MM.1S (cell line): ENCODE measurements at regions not wholly inside any gene's neighbourhood (a gene's known extent, or its start where the extent isn't known, plus 50 kb on each side); places are given as distances from the start of the nearest gene placed in this dataset.

Source experiments
- DNase-seq: peaks from one replicate; pipeline ENCODE4 v3.0.0-alpha.2; 2015
- H2AFZ ChIP-seq: fragments of 300-600 bp; sonication (generic); 2 replicates; pipeline ENCODE4 v1.6.0; 2016; ENCODE audit warnings: antibody characterized with exemption, low read length
- H3F3A ChIP-seq: fragments of 300-600 bp; sonication (generic); 2 replicates; pipeline ENCODE4 v1.6.1; 2016; ENCODE audit warnings: mild to moderate bottlenecking, antibody characterized with exemption, low read length, moderate library complexity, mixed read lengths; ENCODE audit not compliant: insufficient read depth
- H3K27ac ChIP-seq: fragments of 300-600 bp; sonication (generic); 2 replicates; pipeline ENCODE4 v1.5.1; 2016; ENCODE audit warnings: mild to moderate bottlenecking, low read length
- H3K27me3 ChIP-seq: fragments of 300-600 bp; sonication (generic); replicated peaks from 2 replicates; pipeline ENCODE4 v1.6.0; 2016; ENCODE audit warnings: low read length; ENCODE audit not compliant: insufficient read depth
- H3K36me3 ChIP-seq: fragments of 300-600 bp; sonication (generic); replicated peaks from 2 replicates; pipeline ENCODE4 v1.6.1; 2016; ENCODE audit warnings: mild to moderate bottlenecking, low read length, mixed read lengths; ENCODE audit not compliant: insufficient read depth
- H3K4me1 ChIP-seq: fragments of 300-600 bp; sonication (generic); 2 replicates; pipeline ENCODE4 v1.6.1; 2016; ENCODE audit warnings: low read length, mixed read lengths
- H3K4me2 ChIP-seq: fragments of 300-600 bp; sonication (generic); 2 replicates; pipeline ENCODE4 v1.6.0; 2016; ENCODE audit warnings: low read depth, low read length
- H3K4me3 ChIP-seq: fragments of 300-600 bp; sonication (generic); 2 replicates; pipeline ENCODE4 v1.5.1; 2016; ENCODE audit warnings: low read length, mixed read lengths
- H3K79me2 ChIP-seq: fragments of 300-600 bp; sonication (generic); 2 replicates; pipeline ENCODE4 v1.6.1; 2016; ENCODE audit warnings: mixed run types, low read length, mixed read lengths
- H3K9ac ChIP-seq: fragments of 300-600 bp; sonication (generic); 2 replicates; pipeline ENCODE4 v1.6.1; 2016; ENCODE audit warnings: low read length, mixed read lengths
- H3K9me2 ChIP-seq: fragments of 300-600 bp; sonication (generic); replicated peaks from 2 replicates; pipeline ENCODE4 v1.6.1; 2016; ENCODE audit warnings: mild to moderate bottlenecking, low read length, mixed read lengths; ENCODE audit not compliant: insufficient read depth
- H3K9me3 ChIP-seq: fragments of 300-600 bp; sonication (generic); replicated peaks from 2 replicates; pipeline ENCODE4 v1.6.1; 2016; ENCODE audit warnings: mild to moderate bottlenecking, low read length, mixed read lengths; ENCODE audit not compliant: insufficient read depth
- H4K20me1 ChIP-seq: fragments of 300-600 bp; sonication (generic); 2 replicates; pipeline ENCODE4 v1.6.1; 2016; ENCODE audit warnings: mild to moderate bottlenecking, low read length, moderate library complexity, mixed read lengths; ENCODE audit not compliant: insufficient read depth
- CTCF ChIP-seq: fragments of 300-600 bp; sonication (generic); IDR thresholded peaks from 2 replicates; pipeline ENCODE4 v1.5.1; 2016; ENCODE audit warnings: antibody characterized with exemption, low read length, mixed read lengths
- EZH2 ChIP-seq: fragments of 300-600 bp; sonication (generic); optimal IDR thresholded peaks from 2 replicates; pipeline ENCODE3; 2017; ENCODE audit warnings: low read depth, mild to moderate bottlenecking, antibody characterized with exemption, low read length, mixed read lengths
- EZH2phosphoT487 ChIP-seq: fragments of 300-600 bp; sonication (generic); IDR thresholded peaks from 2 replicates; pipeline ENCODE4 v1.6.1; 2018; ENCODE audit warnings: antibody characterized with exemption, low read length

DNA sequence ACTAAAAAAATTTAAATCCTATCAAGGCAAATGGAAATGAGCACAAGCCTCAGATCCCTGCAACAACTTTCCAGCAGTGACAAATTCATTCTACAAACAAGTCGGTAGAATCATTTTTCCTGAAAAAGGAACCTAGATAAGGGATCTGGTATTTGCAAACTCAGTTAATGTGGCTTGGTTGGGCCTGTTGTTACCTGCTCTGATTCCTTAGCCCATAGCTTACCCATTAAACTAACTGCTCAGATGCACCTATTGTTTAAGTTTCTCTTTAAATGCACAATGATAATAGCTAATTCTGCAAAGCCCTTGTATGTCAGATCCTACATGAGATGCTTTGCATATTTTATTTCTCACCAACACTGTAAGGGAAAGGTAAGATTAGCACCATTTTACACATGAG lies 377.4 kb upstream of the RGMA start:
- no peak for DNase-seq
- Histone ChIP-seq H3K27ac (no peak overlapping the region), H3K4me1 (no peaks in the 10 kb centered on the region), H3K27me3 (no peaks in the 10 kb centered on the region), H3K9ac (no peak overlapping the region), H3K4me3 (no peak overlapping the region), H3F3A (no peaks in the 10 kb centered on the region), H4K20me1 (no peaks in the 10 kb centered on the region), H3K79me2 (no peaks in the 10 kb centered on the region), H3K4me2 (no peak overlapping the region), H3K9me3 (no peaks in the 10 kb centered on the region), H3K36me3 (no peaks in the 10 kb centered on the region), H2AFZ (no peak overlapping the region), H3K9me2 (no peaks in the 10 kb centered on the region)
- TF ChIP-seq CTCF (no peak), EZH2 (no peak), EZH2phosphoT487 (no peak)

- DNase-seq = no peak
- H3K4me2 ChIP-seq = no peak overlapping the region
- no peaks in the 10 kb centered on the region for H4K20me1 ChIP-seq
- TF ChIP-seq EZH2 (no peak), CTCF (no peak), EZH2phosphoT487 (no peak)
- H2AFZ ChIP-seq = no peak overlapping the region
- H3K36me3 ChIP-seq = no peaks in the 10 kb centered on the region
- H3F3A ChIP-seq = no peaks in the 10 kb centered on the region
- no peaks in the 10 kb centered on the region for H3K9me2 ChIP-seq
- no peak overlapping the region for H3K27ac ChIP-seq
- no peak overlapping the region for H3K4me3 ChIP-seq
- no peaks in the 10 kb centered on the region for H3K27me3 ChIP-seq
- H3K4me1 ChIP-seq = no peaks in the 10 kb centered on the region
- no peak overlapping the region for H3K9ac ChIP-seq
- H3K9me3 ChIP-seq = no peaks in the 10 kb centered on the region
- no peaks in the 10 kb centered on the region for H3K79me2 ChIP-seq
Measured at GRCh38 chr15:93462690-93463089, 373.7 kb upstream of the RGMA start.

DNA sequence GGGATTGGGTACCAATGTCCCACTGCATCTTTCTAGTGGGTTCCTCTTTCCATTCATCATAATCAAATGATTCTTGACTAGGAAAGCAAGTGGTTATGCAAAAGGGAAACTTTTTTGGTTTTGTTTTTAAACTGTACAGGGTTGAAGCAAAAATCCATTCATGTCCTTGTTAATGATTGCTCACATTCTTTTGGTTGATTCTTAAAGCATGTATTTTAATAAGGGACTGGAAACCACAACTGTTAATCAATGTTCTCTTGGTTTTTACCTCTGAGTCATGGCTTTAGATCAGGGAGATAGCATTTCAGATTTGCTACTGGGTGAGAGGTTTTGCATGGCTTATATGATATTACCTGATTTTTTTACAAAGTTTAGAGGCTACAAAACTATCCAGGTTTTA lies 371.7 kb upstream of the RGMA start:
- H3K79me2 ChIP-seq = no peaks in the 10 kb centered on the region
- H3K27me3 ChIP-seq = no peaks in the 10 kb centered on the region
- no peak overlapping the region for H3K4me3 ChIP-seq
- no peaks in the 10 kb centered on the region for H3K4me1 ChIP-seq
- no peaks in the 10 kb centered on the region for H3K9me2 ChIP-seq
- H3K4me2 ChIP-seq = no peak overlapping the region
- no peak for DNase-seq
- H3K9ac ChIP-seq = no peak overlapping the region
- TF ChIP-seq EZH2 (no peak), EZH2phosphoT487 (no peak), CTCF (no peak)
- no peaks in the 10 kb centered on the region for H3F3A ChIP-seq
- H3K9me3 ChIP-seq = no peaks in the 10 kb centered on the region
- no peak overlapping the region for H2AFZ ChIP-seq
- H3K27ac ChIP-seq = no peak overlapping the region
- H3K36me3 ChIP-seq = no peaks in the 10 kb centered on the region
- no peaks in the 10 kb centered on the region for H4K20me1 ChIP-seq

- no peaks in the 10 kb centered on the region for H4K20me1 ChIP-seq
- H3K9ac ChIP-seq = no peak overlapping the region
- H3K4me3 ChIP-seq = no peak overlapping the region
- H3K79me2 ChIP-seq = no peaks in the 10 kb centered on the region
- no peaks in the 10 kb centered on the region for H3K27me3 ChIP-seq
- no peaks in the 10 kb centered on the region for H3K36me3 ChIP-seq
- no peak overlapping the region for H2AFZ ChIP-seq
- no peaks in the 10 kb centered on the region for H3K9me3 ChIP-seq
- H3F3A ChIP-seq = no peaks in the 10 kb centered on the region
- no peaks in the 10 kb centered on the region for H3K4me1 ChIP-seq
- H3K4me2 ChIP-seq = no peak overlapping the region
- DNase-seq = no peak
- H3K27ac ChIP-seq = no peak overlapping the region
- H3K9me2 ChIP-seq = no peaks in the 10 kb centered on the region
- no peak for TF ChIP-seq EZH2
- no peak for TF ChIP-seq EZH2phosphoT487
- no peak for TF ChIP-seq CTCF
Measured at GRCh38 chr15:93459396-93459795, 370.4 kb upstream of the RGMA start.
